A673 (cell line): ENCODE measurements at regions not wholly inside any gene's neighbourhood (a gene's known extent, or its start where the extent isn't known, plus 50 kb on each side); places are given as distances from the start of the nearest gene placed in this dataset.
"Not testable (repeated sequence)": the region's sequence is repeated elsewhere in the genome, so short reads cannot be mapped to it uniquely, and the experiment has no call there.

ENCODE experiments used
- EZH2 ChIP-seq: fragments of 200-600 bp; sonication (generic); IDR thresholded peaks from 2 replicates; pipeline ENCODE4 v1.6.1; 2017; ENCODE audit warnings: borderline replicate concordance, low read depth, mild to moderate bottlenecking, mixed read lengths, antibody characterized with exemption, low read length; ENCODE audit not compliant: poor library complexity, severe bottlenecking
- TF ChIP-seq, protein P1 (sequence below): fragments of 300-800, 200-600 bp; sonication (generic); conservative IDR thresholded peaks from 2 replicates; pipeline ENCODE4 v1.5.1; 2017; ENCODE audit warnings: low read depth, mild to moderate bottlenecking, antibody characterized with exemption, low read length, moderate library complexity, mixed read lengths

DNA sequence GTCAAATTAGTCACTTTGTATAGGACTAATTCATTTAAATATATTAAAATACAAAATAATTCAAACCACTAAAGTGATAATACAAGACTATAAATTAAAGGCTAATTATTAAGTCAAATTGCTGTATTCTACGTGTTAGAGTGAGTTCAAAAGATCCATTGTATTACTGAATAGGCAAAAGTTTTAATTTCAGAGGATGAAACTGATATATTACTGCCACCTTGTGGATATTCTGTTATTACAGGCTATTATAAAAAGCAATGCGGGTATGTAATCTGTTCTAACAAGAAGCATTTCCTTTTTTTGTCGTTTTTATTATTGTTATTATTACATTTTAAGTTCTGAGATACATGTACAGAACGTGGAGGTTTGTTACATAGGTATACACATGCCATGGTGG lies 66.7 kb upstream of the XKR3 start:
- TF ChIP-seq, protein P1, sequence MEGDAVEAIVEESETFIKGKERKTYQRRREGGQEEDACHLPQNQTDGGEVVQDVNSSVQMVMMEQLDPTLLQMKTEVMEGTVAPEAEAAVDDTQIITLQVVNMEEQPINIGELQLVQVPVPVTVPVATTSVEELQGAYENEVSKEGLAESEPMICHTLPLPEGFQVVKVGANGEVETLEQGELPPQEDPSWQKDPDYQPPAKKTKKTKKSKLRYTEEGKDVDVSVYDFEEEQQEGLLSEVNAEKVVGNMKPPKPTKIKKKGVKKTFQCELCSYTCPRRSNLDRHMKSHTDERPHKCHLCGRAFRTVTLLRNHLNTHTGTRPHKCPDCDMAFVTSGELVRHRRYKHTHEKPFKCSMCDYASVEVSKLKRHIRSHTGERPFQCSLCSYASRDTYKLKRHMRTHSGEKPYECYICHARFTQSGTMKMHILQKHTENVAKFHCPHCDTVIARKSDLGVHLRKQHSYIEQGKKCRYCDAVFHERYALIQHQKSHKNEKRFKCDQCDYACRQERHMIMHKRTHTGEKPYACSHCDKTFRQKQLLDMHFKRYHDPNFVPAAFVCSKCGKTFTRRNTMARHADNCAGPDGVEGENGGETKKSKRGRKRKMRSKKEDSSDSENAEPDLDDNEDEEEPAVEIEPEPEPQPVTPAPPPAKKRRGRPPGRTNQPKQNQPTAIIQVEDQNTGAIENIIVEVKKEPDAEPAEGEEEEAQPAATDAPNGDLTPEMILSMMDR, result peak; percentile 39; the same call in 1 of the 2 replicates
- TF ChIP-seq EZH2, result not testable (repeated sequence)
